ENCODE measurements at regions not wholly inside any gene's neighbourhood (a gene's known extent, or its start where the extent isn't known, plus 50 kb on each side); places are given as distances from the start of the nearest gene placed in this dataset.
"Not testable (repeated sequence)": the region's sequence is repeated elsewhere in the genome, so short reads cannot be mapped to it uniquely, and the experiment has no call there.

- not testable (repeated sequence) for TF ChIP-seq E4F1 (CRISPR knock-in tag; IDR thresholded peaks at IDR 0.05; ENCODE audit: borderline replicate concordance); NFIX (CRISPR knock-in tag; IDR thresholded peaks at IDR 0.05; ENCODE audit: low read depth); POLR2AphosphoS5 (IDR thresholded peaks at IDR 0.05; ENCODE audit: control insufficient read depth, insufficient read depth, low read depth, low read length); ZBTB40 (IDR thresholded peaks at IDR 0.05); ZBTB40 (CRISPR knock-in tag; IDR thresholded peaks at IDR 0.05)
These were observed 209.8 kb upstream of the PRICKLE2 start for GRCh38 chr3:64435023-64435422.
